Germinal center (tissue), 1 donor: ENCODE measurements at regions not wholly inside any gene's neighbourhood (a gene's known extent, or its start where the extent isn't known, plus 50 kb on each side); places are given as distances from the start of the nearest gene placed in this dataset.
A peak's percentile ranks its signal among the peaks of the same experiment; 100 is the strongest.

Experiments
- DNase-seq: peaks from one replicate; pipeline ENCODE4 v3.0.0; 2012; ENCODE audit warnings: mixed read lengths, low spot score

DNA sequence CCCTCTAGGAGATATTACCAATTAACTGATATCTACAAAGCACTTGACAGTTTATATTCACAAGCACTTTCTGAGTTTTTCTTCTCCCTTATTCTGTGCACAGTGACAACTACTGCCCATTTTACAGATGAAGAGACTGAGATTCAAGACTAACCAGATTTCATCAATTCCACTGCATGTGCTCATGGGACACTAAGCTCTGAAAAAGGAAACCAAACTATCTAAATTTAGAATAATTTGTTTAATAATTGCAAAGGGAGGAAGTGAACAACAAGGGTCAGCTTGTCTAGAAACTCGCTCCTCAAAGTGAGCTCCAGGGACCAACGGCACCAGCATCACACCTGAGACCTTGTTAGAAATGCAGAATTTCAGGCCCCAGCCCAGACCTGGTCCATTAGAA is 50.8 kb upstream of the MYLIP start:
- no peak for DNase-seq

DNA sequence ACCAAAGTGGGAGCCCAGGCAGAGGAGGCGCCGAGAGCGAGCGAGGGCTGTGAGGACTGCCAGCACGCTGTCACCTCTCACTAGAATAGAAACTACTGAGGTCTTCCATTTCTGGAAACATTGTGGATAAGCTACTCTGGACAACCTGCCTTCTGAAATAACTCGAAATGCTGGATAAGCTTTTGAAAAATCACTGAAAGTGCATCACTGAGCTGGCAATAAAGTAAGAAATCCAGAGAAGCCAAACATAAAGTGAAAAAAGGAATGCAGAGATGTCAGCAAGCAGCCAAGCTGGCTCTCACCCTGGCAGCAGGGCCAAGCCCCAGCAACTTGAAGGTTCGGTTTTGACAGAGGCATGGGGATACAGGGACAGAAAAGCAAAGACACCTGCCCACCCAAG is 59.2 kb upstream of the MYLIP start:
- no peak for DNase-seq

DNA sequence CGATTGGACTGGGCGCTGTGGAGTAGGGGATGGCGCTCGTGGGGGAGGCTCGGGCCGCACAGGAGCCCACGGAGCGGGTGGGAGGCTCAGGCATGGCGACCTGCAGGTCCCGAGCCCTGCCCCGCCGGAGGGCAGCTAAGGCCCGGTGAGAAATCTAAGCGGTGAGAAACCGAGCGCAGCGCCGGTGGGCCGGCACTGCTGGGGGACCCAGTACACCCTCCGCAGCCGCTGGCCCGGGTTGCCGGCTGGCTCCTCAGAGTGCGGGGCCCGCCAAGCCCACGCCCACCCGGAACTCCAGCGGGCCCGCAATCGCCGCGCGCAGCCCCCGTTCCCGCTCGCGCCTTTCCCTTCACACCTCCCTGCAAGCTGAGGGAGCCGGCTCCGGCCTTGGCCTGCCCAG is 59.7 kb upstream of the MYLIP start:
- DNase-seq, result no peak

DNA sequence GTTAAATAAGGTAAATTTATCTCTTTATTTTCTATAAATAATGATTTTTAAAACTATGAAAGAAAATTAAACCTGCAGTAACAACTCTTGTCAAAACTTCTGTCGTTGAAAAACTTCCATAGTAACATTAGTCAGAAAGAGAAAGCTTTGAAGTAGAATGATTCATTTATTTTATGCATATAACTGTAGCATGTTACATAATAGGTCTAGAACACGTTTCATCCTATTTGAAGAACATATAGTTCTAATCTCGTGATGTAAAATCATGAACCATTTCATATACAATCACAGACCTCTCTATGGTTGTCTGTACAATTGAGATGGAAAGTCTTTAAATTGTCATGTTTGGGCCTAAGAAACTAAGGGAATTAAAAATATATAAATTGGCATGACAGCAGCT is 61.3 kb upstream of the MYLIP start:
- DNase-seq, result no peak

DNA sequence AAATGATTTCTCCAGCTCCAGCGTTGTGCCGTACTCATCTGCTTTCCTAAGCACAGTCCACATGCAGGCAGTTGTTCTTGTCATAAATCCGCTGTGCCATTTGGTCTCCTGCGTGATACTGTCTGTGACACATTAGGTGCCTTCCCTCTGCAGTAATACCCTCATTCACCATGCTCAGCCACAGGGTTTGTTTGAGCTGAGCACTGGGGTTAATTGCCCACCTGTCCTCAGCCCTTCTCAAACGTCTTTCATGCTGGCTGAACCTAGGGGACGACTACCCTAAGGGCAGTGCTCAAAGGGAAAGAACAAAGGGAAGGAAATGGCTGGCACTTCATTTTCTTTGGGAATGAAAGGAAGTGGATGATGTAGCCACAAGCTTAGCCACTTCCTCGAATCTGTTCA is 64.2 kb upstream of the MYLIP start:
- no peak for DNase-seq

DNA sequence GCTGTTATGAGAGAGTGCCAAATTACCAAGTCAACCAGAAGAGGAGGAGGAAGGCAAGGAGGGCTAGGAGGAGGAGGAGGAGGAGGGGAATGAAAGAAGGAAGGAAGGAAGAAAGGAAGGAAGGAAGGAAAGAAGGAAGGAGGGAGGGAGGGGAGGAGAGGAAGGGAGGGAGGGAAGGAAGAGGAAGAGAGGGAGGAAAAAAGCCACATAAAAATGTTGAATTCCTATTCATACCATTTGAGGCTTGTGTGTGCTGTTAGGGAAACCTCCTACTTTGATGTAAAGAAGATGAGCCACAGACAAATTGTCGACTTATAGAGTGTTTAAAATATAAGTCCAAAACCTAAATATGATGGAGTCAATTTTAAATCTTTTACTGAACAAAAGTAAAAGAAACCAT is 65.3 kb upstream of the MYLIP start:
- no peak for DNase-seq

DNA sequence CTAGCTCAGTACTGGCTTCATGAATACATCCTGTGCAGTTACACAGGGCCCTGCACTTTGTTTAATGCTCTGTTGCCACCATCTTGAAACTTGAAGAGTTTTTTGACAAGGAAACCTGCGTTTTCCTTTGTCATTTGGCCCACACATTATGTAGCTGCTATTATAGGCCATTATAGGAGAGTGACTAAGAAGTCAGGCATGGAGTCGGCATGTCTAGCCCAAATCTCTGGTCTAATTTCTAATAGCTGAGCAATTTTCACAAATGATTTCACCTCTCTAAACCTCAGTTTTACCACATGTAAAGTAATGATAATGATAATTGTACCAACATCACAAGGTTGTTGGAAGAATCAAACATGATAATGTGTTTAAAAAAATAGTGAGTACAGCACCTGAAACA is 67.1 kb upstream of the MYLIP start:
- DNase-seq, result no peak

DNA sequence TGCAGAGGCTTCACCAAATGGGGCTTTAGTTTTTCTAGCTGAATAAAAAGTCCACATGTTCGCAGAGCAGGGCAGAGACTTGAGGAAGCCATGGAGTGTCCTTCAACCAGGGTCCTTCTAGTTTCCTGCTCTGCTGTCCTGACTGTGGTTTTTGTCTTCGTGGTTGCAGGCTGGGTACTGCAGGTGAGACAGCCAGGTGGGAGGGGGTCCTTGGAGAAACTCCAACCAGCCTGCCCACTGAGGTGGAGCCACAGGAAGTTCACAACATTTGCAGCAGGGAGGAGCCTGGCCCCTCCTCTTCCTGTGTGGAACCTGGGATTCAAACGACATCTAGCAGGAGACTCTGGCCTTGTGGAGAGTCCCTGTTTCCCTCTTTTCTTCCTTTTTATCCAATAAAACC is 68.8 kb upstream of the MYLIP start:
- no peak for DNase-seq

DNA sequence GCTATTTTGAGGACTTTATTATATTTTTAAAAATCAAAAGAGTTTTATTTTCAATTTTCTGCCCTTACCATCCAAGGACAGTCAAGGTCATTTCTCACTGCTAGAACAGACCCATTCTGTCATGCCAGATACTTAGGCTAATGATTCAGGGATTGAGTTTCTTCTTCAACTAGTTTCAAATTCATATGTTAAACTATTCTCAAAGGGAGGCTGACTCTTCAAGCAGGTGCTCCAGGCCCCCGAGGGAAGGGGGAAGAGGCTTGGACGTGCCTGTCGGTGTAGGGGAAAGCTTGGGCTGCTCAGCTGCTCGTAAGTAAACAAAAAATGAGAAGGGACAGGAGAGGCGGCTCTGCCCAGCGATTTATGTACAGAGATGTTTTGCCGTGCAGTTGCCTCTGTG is 69.4 kb upstream of the MYLIP start:
- DNase-seq, result no peak

DNA sequence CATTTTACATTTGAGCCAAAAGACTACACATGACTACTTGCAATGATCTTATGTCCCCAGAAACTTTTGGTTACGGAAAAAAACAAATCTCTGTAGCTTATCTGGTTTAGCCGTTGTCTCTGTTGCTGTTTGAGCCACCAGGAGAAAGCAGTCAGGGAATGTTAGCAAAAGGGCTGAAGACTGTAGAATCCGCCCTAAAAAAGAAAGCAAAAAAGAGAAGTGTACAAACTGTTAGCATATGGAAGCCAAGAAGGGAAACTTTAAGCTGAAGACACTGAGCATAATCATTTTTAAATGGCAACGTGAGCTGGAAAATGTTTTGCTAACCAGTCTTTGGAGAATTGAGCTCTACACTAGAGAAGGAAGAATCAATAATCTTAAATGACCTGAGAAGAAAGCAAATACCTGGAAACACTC is 69.9 kb upstream of the MYLIP start:
- DNase-seq, result no peak

DNA sequence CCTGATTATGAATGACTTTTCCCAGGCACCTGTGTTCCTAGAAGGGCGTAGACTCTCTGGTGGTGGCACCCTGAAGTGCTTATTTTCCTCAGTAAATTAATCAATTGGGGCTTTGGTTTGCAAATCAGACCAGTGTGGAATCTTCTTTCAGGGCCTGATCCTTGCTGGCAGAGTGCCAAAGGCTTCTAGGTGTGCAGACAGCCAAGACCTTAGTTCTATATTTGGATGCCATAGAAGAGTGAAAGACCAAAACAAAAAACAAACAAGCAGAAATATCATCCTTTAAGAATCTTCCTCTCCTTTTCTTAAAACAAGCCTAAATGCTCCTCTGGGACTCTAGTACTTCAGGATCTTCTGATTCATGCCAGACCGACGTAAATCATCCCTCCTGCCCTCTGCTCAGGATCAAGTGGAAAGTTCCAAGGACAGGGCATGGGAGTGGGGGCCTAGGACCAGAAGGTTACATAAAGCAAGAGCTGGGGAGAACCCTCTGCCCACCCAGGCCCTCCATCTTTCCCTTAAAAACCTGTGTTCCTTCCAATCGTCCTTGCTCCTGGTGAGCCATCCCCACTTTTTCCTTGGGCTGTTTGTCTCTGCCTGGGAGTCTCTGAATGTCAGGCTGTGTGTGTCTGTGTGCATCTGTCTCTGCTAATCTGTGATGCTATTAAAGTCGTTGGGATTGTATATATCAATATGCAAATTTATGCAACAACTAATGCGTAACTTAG is 70.5 kb upstream of the MYLIP start:
- DNase-seq, result no peak

DNA sequence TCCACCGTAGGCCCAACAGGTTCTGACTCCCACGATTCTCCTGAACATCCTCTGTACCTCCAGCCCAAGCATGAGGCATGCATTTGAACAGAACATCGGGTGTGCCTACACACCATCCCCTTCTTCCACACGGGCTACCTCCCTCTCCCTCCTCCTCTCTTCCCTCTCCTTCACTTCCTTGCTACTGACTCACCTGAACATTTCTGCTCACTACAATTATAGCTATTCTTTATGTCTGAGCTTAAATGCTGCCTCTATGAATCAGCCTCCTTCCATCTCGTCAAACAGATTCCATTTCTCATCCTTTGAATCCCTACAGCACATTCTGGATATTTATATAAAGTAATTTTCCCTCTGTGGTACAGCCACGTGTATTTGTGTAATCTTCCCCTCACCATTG is 71.4 kb upstream of the MYLIP start:
- no peak for DNase-seq

DNA sequence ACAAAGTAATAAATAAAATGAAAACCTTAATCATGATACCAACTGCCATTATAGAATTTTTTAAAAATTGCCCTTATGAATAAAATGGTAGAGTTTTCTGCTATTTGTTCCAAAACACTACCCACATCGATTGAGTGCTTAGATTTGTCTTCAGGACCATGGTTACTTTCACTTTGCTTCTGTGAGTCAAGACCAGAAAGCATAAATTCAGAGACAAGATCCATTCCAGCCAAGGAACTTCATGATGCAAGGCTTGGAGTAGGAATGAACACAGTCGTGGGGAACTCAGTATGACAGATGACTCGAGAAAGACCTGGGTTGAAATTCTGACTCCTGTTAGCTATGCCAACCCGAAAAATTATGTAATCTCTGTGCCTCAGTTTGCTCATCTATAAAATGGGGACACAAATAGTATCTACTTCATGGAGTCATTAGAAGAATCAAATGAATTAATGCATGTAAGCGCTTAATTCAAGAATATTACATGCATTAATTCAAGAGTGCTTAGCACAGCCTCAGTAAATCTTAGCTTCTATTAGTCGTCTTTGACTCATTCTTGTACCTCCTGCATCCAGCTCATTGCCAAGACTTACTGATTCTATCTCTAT is 72.5 kb upstream of the MYLIP start:
- DNase-seq, result no peak

DNA sequence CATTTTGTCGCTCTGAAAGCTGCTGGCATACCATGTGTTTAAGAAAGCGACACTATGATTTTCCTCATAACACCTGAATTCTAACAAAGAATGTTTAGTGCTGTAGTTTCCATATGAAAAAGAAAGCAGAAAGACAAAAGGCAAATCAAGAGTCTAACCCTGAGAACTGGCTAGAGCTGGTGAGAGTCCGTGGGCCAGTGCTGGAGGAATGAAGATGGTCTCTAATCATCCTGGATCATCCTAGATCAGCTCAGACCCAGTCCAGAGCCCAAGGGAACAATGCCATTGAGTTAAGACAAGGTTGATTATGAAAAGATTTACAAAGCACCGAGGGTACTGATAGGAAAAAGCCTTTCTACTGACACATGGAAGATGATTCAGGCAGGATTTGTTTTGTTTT is 73.0 kb upstream of the MYLIP start:
- DNase-seq, result no peak

DNA sequence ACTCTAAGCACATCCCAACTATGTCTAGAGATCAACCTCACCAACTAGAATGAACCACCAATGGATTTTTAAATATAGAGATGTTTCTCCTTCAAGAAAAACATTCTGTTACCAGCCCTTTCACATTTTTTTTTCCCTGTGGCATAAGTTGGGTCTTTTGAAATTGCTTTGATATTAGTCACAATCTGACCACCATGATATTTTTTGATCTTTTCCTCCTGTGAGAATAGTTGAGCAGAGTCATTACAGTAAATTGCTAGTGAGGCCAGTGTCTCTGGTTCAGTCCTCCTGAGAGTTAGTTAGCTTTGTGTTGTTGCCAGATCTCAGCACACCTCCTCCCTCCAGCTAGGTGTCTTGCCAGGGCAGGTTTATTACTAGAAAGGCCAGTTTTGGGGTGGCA is 79.7 kb upstream of the MYLIP start:
- DNase-seq, result no peak

DNA sequence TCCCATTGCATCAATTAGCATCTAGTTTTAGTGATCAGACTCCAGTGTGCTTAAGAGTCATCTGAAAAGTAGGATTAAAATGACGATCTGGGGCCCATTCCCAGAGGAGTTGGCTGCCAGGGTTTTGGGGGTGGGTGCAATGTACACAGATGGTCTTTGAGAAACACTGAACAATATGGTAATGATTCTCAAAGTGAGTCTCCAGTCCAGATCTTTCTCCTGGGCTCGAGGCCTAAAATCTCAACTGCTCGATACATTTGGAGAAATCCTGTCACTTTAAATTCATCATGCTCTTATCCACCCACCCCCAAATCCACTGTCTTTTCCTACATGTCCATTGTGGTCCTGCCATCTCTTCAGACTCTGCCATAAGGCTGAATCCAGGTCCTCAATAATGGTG is 80.7 kb upstream of the MYLIP start:
- no peak for DNase-seq

DNA sequence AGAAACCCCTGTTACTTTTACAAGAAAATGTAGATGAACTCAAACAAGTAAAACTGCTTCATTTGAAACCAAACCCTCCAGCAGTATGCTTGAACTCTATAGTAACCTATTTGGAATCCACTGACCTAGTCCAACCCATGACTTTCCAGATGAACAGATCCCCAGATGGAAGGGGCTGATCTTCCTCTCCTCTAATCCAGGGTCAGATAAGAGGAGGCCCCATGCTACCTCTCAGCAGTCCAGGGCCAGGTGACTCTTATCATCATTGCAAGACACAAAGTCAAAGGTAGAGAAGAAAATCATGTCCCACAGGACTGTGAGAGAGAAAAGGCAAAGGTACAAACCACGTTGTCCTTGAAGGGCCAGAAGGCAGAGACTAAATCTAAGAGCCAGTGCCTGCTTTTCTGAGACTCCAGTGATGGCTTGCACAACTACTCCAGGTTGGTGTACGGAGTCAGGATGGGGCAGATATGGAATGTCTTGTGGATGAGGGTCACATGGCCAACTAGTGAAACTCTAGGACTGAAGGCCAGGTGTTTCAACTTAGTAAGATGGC is 81.4 kb upstream of the MYLIP start:
- no peak for DNase-seq

DNA sequence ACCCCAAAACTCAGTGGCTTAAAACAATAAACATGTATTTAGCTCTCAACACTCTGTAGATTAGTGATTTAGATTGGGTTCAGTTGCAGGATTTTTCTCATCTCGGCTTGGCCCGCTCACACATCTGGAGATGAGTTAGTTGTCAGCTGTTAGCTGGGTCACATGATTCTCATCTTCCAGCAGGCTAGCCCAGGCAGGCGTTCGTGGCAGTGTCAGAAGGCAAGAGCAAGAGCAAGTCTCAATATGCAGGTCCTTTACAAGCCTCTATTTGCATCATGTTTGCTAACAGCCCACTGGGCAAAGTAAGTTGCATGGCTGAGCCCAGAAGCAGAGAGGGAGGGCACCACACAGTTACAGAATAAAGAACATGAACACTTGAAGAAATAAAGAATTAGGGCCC is 83.6 kb upstream of the MYLIP start:
- DNase-seq, result no peak

DNA sequence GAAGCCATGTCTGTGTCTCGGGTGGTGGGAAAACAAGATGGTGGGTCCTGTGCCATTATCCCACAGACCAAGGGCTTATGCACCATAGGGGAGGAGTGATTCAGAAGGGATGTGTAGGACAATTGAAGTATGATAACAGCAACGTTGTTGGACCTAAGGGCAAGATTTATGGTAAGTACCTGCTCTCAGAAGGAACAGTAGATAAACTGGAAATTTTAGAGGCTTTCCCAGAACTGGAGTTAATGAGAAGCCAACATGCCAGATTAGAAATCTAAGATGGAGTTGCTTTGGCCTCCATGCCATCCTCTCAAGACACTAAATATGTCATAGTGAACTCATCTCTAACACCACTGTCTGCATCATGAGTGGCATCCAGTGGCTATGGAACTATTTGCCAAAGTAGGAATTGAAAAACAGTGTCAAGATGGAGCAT is 84.7 kb upstream of the MYLIP start:
- no peak for DNase-seq

DNA sequence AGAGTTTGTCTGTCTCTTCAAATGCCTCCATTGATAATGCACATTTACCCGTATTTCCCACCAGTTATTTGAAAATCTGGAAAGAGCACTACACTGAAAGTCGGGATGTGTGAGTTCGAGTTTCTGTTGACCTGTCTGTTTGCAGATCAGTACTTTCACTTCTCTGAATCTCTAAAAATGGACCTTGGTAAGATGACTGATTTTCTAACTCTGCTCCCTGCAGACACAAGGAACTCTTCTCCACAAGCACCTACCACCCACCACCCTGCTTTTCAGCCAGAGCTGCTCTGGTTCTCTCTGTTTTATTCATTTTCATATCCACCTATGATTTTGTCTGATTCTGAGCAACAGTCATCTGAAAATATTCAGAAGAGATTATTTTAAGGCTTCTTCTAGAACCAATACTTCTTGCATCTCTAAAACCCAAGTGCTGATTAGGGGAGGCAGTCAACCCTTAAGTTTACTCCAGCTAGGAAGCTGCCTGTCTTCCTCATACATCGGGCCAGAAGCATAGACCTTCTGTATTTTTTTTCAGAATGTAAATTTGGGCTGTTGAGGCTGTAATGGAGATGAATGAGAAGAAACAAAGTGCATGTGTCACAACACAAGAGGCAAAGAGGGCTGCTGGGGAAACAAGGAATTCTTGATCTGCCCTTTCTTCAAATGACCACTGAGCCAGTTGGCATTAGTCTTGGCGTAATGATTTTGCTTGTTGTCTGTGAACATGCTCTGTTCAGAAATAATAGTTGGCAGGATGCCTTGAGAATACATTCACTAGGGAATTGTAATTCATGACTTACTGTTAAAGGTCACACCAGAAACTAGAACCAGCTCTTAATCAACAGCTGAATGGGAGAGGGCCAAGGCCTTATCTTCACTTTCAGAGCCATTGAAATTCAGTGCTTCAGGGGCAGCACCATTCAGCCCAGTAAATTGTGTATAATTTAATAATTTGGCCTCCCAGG is 85.4 kb upstream of the MYLIP start:
- DNase-seq, result peak; percentile 17

DNA sequence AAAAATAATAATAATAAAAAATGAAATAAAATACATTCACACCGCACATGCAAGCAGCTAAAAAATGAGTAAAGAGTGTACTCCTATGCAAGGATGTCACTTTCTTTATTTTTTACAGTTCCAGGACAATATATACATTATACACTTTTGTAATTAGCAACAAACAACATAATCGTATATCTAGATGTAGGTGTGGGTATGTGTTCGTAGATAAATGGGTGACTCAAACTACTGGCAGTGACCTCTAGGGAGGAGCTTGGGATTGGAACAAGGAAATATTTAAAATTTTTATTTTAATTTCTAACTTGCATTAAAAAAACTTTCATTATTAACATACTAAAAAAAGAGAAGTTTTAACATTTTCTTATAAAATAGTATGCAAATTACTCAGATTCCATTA is 86.1 kb upstream of the MYLIP start:
- no peak for DNase-seq

DNA sequence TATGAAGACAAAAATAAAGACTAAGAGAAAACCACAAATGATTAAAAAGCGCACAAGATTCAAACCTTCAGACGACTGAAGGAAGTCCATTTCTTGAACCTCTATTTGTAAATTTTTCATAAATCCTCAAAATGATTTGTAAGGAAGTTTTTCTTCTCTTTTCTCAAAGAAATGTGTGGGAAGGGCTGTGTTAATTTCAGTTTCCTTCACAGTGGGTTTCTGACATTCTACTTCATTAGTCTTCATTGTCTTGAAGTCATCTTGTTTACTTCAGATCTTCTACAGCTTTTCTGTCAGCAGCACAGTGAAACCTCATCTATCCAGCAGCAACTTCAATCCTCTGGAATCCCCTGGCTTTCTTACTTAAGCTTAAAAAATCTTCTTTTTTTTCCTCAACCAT is 87.6 kb upstream of the MYLIP start:
- DNase-seq, result no peak

DNA sequence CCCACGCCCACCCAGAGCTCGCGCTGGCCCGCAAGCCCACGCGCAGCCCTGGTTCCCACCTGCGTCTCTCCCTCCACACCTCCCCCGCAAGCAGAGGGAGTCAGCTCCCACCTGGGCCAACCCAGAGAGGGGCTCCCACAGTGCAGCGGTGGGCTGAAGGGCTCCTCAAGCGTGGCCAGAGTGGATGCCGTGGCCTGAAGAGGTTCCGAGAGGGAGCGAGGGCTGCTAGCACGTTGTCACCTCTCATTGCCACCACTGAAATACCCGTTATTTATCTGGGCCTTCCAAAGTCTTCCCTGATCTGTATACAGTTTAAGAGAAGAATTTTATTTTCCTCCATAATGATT is 88.3 kb upstream of the MYLIP start:
- no peak for DNase-seq
